Coronary artery (tissue), 2 donors: ENCODE measurements at regions not wholly inside any gene's neighbourhood (a gene's known extent, or its start where the extent isn't known, plus 50 kb on each side); places are given as distances from the start of the nearest gene placed in this dataset.

Source experiments
- DNase-seq: peaks from one replicate; pipeline ENCODE4 v3.0.0-alpha.2; 2017; ENCODE audit warnings: low spot score
- H3K27ac ChIP-seq, 2 donors: fragments of 200-600 bp; sonication (generic); one replicate each; pipeline ENCODE4 v1.5.1; 2016 to 2019
- H3K4me3 ChIP-seq: fragments of 200-600 bp; sonication (generic); 2 replicates; pipeline ENCODE4 v1.5.1; 2016; ENCODE audit warnings: mild to moderate bottlenecking, moderate library complexity
- CTCF ChIP-seq: fragments of 200-600 bp; sonication (generic); IDR thresholded peaks from one replicate; pipeline ENCODE4 v1.5.1; 2019; ENCODE audit warnings: antibody characterized with exemption

- Histone ChIP-seq H3K4me3 (no peak overlapping the region), H3K27ac (no peak overlapping the region)
- no peak for DNase-seq
- TF ChIP-seq CTCF = no peak
Measured at GRCh38 chr5:96140084-96140483, 178.4 kb upstream of the ELL2 start.

GRCh38 chr5:96134886-96135285 lies 173.2 kb upstream of the ELL2 start:
- no peak for TF ChIP-seq CTCF

GRCh38 chr5:96133341-96134079 lies 171.9 kb upstream of the ELL2 start:
- TF ChIP-seq CTCF = no peak
- no peak for DNase-seq
- H3K27ac ChIP-seq = no peak overlapping the region
- H3K4me3 ChIP-seq = no peak overlapping the region

More at GRCh38 chr5:96134886-96135285, 173.2 kb upstream of the ELL2 start:
- Histone ChIP-seq H3K27ac (no peak overlapping the region), H3K4me3 (no peak overlapping the region)
- DNase-seq = no peak

GRCh38 chr5:96129276-96129675 lies 167.6 kb upstream of the ELL2 start:
- Histone ChIP-seq H3K4me3 (no peak overlapping the region), H3K27ac (no peak overlapping the region)
- no peak for TF ChIP-seq CTCF
- no peak for DNase-seq

- Histone ChIP-seq H3K4me3 (no peak overlapping the region), H3K27ac (no peak overlapping the region)
- no peak for DNase-seq
- TF ChIP-seq CTCF = no peak
Measured at GRCh38 chr5:96128204-96128864, 166.7 kb upstream of the ELL2 start.

GRCh38 chr5:96127538-96127937 lies 165.9 kb upstream of the ELL2 start:
- H3K27ac ChIP-seq = no peak overlapping the region
- no peak for DNase-seq
- no peak for TF ChIP-seq CTCF
- H3K4me3 ChIP-seq = no peak overlapping the region
